Prostate gland (tissue), 2 donors: ENCODE measurements at regions not wholly inside any gene's neighbourhood (a gene's known extent, or its start where the extent isn't known, plus 50 kb on each side); places are given as distances from the start of the nearest gene placed in this dataset.
"Not testable (repeated sequence)": the region's sequence is repeated elsewhere in the genome, so short reads cannot be mapped to it uniquely, and the experiment has no call there.

ENCODE experiments used
- POLR2AphosphoS5 ChIP-seq: sonication (generic); formaldehyde crosslinking; IDR thresholded peaks from one replicate; pipeline ENCODE4 v1.6.1; 2017; ENCODE audit warnings: antibody characterized with exemption
- TF ChIP-seq, protein P1 (sequence below), 4 experiments: fragments of 200-600 bp in 2 of 4; fragments of 450-650 bp in 2 of 4; sonication (generic) in 2 of 4; IDR thresholded peaks; 1 replicate in 3 of 4; 2 replicates in 1 of 4; pipeline ENCODE4 v1.5.1; 2016 to 2019; ENCODE audit warnings: antibody characterized with exemption in 4 of 4, mild to moderate bottlenecking in 2 of 4, moderate library complexity in 2 of 4

DNA sequence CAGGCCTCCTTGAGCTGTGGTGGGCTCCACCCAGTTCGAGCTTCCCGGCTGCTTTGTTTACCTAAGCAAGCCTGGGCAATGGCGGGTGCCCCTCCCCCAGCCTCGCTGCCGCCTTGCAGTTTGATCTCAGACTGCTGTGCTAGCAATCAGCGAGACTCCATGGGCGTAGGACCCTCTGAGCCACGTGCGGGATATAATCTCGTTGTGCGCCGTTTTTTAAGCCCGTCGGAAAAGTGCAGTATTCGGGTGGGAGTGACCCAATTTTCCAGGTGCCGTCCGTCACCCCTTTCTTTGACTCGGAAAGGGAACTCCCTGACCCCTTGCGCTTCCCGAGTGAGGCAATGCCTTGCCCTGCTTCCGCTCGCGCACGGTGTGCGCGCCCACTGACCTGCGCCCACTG lies 257.3 kb upstream of the TUT7 start:
- TF ChIP-seq, protein P1, sequence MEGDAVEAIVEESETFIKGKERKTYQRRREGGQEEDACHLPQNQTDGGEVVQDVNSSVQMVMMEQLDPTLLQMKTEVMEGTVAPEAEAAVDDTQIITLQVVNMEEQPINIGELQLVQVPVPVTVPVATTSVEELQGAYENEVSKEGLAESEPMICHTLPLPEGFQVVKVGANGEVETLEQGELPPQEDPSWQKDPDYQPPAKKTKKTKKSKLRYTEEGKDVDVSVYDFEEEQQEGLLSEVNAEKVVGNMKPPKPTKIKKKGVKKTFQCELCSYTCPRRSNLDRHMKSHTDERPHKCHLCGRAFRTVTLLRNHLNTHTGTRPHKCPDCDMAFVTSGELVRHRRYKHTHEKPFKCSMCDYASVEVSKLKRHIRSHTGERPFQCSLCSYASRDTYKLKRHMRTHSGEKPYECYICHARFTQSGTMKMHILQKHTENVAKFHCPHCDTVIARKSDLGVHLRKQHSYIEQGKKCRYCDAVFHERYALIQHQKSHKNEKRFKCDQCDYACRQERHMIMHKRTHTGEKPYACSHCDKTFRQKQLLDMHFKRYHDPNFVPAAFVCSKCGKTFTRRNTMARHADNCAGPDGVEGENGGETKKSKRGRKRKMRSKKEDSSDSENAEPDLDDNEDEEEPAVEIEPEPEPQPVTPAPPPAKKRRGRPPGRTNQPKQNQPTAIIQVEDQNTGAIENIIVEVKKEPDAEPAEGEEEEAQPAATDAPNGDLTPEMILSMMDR (IDR thresholded peaks at IDR 0.05) = not testable (repeated sequence)
- not testable (repeated sequence) for TF ChIP-seq POLR2AphosphoS5
